ENCODE measurements at regions not wholly inside any gene's neighbourhood (a gene's known extent, or its start where the extent isn't known, plus 50 kb on each side); places are given as distances from the start of the nearest gene placed in this dataset.
"Not testable (repeated sequence)": the region's sequence is repeated elsewhere in the genome, so short reads cannot be mapped to it uniquely, and the experiment has no call there.

DNA sequence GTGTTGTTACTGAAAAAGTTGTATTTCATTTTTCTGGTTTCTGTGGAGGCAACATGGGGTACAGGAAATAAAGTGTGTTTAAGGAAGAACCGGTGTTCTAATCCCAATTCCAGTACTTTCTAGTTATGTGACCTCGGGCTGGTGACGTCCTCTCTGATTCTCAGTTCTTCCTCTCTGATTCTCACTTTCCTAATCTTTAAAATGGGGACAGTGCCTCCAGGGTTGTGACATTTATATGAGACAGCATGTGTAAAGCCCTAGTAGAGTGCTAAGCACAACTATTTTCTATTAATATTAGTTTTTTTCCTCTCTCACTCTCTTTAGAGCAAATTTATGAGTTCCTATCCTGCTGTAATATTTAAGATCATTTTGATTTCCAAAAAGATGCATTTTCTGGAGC is 50.9 kb upstream of the PTPDC1 start:
- DNase-seq, result no peak

DNA sequence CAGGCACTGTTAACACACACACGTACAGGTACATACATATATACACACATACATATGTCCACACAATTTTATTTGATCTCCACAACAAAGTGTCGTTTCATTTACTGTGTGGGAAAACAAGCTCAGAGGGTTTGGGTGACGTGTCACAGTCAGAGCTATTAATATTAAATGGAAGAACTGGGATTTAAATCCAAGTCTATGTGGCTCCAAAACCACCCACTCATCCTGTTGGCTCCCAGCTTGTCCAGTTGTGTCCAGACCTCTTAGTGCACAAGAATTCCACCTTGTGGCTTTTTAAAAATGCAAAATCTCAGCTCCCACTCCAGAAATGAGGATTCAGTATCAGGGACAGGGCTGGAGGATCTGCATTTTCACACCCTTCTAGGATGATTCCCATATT is 52.3 kb upstream of the PTPDC1 start:
- DNase-seq, result no peak

DNA sequence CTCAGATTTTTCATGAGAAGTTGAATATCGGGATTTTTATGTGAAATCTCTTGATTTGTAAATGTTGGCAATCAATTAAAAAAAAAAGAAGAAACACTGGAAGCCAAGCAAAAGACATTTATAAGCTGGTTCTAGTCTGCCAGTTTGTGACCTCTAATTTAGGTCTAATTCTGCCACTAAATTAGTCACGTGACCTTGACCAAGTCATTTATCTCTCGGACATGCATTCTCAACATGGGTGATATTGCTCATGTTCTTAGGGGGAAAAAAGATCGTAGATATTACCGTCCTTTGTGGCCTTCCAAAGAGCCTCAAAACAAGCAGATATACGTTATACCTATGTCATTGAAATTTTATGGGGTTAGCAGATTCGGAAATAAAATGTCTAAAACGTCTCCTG is 52.9 kb upstream of the PTPDC1 start:
- no peak for DNase-seq

- peak; percentile 83 to 89 for DNase-seq
Observed at GRCh38 chr9:94030318-94031179, 53.7 kb upstream of the PTPDC1 start.

DNA sequence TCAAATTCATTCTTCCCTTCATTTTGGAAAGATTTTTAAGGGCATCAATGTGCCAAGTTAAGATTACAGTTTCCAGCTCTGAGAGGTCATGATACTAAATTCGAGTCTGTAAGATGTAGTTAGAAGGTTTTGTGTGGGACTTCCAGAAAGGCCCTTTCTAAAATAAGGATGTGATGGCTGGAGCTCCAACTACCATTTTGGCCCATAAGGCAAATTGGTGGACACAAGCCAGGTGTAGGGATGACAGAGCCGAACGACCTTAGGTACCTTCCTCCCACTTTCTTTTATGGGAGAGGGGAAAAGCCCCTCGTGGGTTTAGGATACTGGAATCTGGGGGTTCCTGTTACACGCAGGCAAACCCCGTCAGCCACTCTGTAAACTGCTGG is 54.3 kb upstream of the PTPDC1 start:
- no peak for DNase-seq

- DNase-seq, result no peak
Observed at GRCh38 chr9:94026816-94027215, 57.4 kb upstream of the PTPDC1 start.

GRCh38 chr9:94022476-94022875 is 61.8 kb upstream of the PTPDC1 start:
- not testable (repeated sequence) for DNase-seq

DNA sequence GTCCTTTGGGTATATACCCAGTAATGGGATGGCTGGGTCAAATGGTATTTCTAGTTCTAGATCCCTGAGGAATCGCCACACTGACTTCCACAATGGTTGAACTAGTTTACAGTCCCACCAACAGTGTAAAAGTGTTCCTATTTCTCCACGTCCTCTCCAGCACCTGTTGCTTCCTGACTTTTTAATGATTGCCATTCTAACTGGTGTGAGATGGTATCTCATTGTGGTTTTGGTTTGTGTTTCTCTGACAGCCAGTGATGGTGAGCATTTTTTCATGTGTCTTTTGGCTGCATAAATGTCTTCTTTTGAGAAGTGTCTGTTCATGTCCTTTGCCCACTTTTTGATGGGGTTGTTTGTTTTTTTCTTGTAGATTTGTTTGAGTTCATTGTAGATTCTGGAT is 63.4 kb upstream of the PTPDC1 start:
- not testable (repeated sequence) for DNase-seq

- DNase-seq, result no peak
Observed at GRCh38 chr9:94018628-94019027, 63.5 kb upstream of the BARX1 start.

DNA sequence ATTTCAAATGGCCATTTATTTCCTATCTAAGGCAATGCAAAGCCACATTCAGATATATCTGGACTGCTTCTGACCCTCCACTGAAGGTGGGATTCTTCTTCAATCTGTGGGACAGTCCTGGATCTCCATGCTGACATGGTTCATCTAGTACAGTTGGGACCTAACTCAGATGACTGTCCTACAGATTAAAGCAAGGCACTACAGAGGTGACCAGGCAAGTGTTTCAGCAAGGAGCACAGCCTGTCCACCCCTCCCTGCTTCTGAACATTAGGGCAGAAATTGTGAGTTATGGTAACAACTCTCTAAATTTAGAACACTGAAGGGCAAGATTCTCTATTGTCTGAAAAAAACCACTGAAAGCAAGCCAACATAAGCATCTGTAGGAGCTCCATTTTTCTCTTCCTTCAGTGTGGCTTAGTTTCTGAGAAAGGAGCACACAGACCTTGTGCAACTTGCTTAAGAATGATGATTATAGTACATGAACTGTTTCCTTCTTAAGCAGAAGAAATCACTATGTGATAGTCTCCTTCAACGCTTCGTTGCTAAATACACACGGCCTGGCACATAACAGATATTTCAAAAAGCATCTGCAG is 62.9 kb upstream of the BARX1 start:
- DNase-seq, result no peak

GRCh38 chr9:94016744-94017143 is 61.6 kb upstream of the BARX1 start:
- no peak for DNase-seq

DNA sequence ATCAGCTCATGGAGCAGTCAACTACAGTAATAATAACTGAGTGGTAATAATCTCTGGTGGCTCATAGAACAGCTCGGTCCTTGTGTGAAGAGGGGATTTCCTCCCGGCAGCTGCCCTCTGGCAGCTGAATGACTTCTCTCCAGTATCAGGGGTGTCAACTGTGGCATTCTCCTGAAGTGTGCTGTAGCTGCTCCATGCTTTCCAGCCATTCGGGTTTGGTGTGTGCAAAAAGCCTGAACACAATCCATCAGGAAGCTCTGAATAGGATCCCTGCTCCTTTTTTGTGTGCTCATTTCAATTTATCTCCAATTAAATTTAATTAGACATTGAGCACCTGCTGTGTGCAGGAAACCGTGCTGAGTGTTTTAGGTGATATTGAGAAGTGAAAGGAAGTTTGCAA is 59.8 kb upstream of the BARX1 start:
- DNase-seq, result no peak

DNA sequence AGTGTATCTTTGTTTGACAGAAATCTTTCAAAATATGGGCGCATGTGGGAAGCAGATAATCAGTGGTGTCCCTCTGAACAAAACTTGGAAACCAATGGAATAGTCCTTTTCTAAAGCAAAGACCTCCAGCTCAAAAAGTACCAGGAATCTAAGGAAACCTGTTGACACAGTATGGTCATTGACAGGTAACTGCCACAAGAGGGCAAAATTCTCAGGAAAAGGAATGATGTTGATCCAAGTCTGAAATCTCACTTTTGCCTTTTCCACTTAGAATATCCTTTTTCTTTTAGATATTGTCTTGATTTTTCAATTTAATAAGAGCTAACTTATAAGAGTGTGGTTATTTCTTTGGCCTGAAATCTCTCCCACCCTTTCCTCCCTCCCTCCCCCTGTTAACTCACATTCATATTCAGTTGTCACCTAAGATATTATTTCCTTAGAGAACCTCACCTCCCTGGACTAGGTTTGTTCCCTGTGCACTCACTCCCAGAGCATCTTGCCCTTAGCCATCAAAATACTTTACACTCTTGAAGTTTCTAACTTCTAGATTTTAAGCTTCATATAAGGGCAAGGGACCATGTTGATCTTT is 59.0 kb upstream of the BARX1 start:
- DNase-seq, result peak in 1 of 2 donors; percentile 42

GRCh38 chr9:94010980-94011533 is 55.9 kb upstream of the BARX1 start:
- no peak for DNase-seq

GRCh38 chr9:94005272-94005901 is 50.2 kb upstream of the BARX1 start:
- peak; percentile 12 to 53 for DNase-seq

Measured in inflammatory macrophage treated with lipopolysaccharide for 1 hour (primary cell).